Activated B cell treated with CpG ODN at 0.5 μM for 24 hours (primary cell): ENCODE measurements at regions not wholly inside any gene's neighbourhood (a gene's known extent, or its start where the extent isn't known, plus 50 kb on each side); places are given as distances from the start of the nearest gene placed in this dataset.

Experiments
- ATAC-seq: fragments of 200-7000 bp; cut with Tn5 transposase; one replicate; pipeline ENCODE4 v1.10.0; 2021; ENCODE audit warnings: low read depth, mild to moderate bottlenecking, moderate library complexity
- CTCF ChIA-PET: fragments of 350-600 bp; sonication (Branson Sonifier 250); formaldehyde crosslinking; loops from one replicate; lab custom pipeline; 2021; ENCODE audit warnings: antibody characterized with exemption; lab: Charles Lee
- POLR2A ChIA-PET: fragments of 350-600 bp; sonication (Branson Sonifier 250); formaldehyde crosslinking; loops from one replicate; lab custom pipeline; 2021; ENCODE audit warnings: antibody characterized with exemption; lab: Charles Lee
- DNase-seq: peaks from one replicate; pipeline ENCODE4 v3.0.0; 2022
- H3K27ac Mint-ChIP-seq: one replicate; pipeline ENCODE4 v1.8.0; 2020; ENCODE audit warnings: mixed read lengths
- H3K27me3 Mint-ChIP-seq: one replicate; pipeline ENCODE4 v1.8.0; 2021; ENCODE audit warnings: mixed read lengths
- H3K36me3 Mint-ChIP-seq: one replicate; pipeline ENCODE4 v1.8.0; 2021; ENCODE audit warnings: low read depth, mixed read lengths
- H3K4me1 Mint-ChIP-seq: one replicate; pipeline ENCODE4 v1.8.0; 2021; ENCODE audit warnings: mixed read lengths
- H3K4me3 Mint-ChIP-seq: one replicate; pipeline ENCODE4 v1.8.0; 2020; ENCODE audit warnings: mild to moderate bottlenecking, mixed read lengths
- H3K9me3 Mint-ChIP-seq: one replicate; pipeline ENCODE4 v1.8.0; 2020; ENCODE audit warnings: mixed read lengths
- CTCF ChIP-seq: fragments of 200-600 bp; IDR thresholded peaks from one replicate; pipeline ENCODE4 v1.8.0; 2022; ENCODE audit warnings: antibody characterized with exemption, mild to moderate bottlenecking
- intact Hi-C: fragments of 100-400 bp; cut with micrococcal nuclease; formaldehyde crosslinking; loops from one replicate; pipeline ENCODE4 v1.15.1; 2024

GRCh38 chr13:48591889-48592687, 59.2 kb upstream of the RCBTB2 start:
- DNase-seq (no peak), ATAC-seq (no peak)
- intact Hi-C loops, result no loop called here
- H3K27ac Mint-ChIP-seq, result no peak overlapping the region
- ChIA-PET POLR2A (interaction anchor here (0.6 kb wide), 1 partner anchor 35 kb away, joined by 4 read pairs; no protein-coding TSS in a partner anchor), CTCF (no interaction called here)
- no peaks in the 10 kb centered on the region for H3K36me3 Mint-ChIP-seq
- H3K4me3 Mint-ChIP-seq, result no peak overlapping the region
- H3K4me1 Mint-ChIP-seq, result peaks cover 6% of the 10 kb centered on the region
- H3K27me3 Mint-ChIP-seq, result peaks cover 23% of the 10 kb centered on the region
- H3K9me3 Mint-ChIP-seq, result no peaks in the 10 kb centered on the region
- no peak for TF ChIP-seq CTCF

GRCh38 chr13:48592688-48593049, 59.8 kb upstream of the RCBTB2 start:
- H3K9me3 Mint-ChIP-seq, result no peaks in the 10 kb centered on the region
- DNase-seq (no peak), ATAC-seq (no peak)
- H3K36me3 Mint-ChIP-seq, result no peaks in the 10 kb centered on the region
- H3K4me1 Mint-ChIP-seq, result peaks cover 4% of the 10 kb centered on the region
- H3K27ac Mint-ChIP-seq, result no peak overlapping the region
- intact Hi-C loops, result no loop called here
- no peak overlapping the region for H3K4me3 Mint-ChIP-seq
- POLR2A ChIA-PET, result interaction anchor here (0.6 kb wide), 1 partner anchor 34 kb away, joined by 4 read pairs; no protein-coding TSS in a partner anchor
- CTCF ChIA-PET, result no interaction called here
- TF ChIP-seq CTCF, result no peak
- H3K27me3 Mint-ChIP-seq, result peaks cover 23% of the 10 kb centered on the region

- Mint-ChIP-seq H3K4me1 (peaks cover 4% of the 10 kb centered on the region), H3K4me3 (no peak overlapping the region), H3K36me3 (no peaks in the 10 kb centered on the region), H3K27ac (no peak overlapping the region), H3K9me3 (peaks cover 4% of the 10 kb centered on the region), H3K27me3 (peaks cover 22% of the 10 kb centered on the region)
- intact Hi-C loops, result no loop called here
- ChIA-PET POLR2A (no interaction called here), CTCF (interaction anchor here (1.2 to 1.7 kb wide), 2 partner anchors 13 to 176 kb away, joined by 4 to 5 read pairs; no protein-coding TSS in a partner anchor)
- TF ChIP-seq CTCF, result no peak
- no peak for ATAC-seq
- no peak for DNase-seq
Measured at GRCh38 chr13:48593536-48593935, 60.2 kb upstream of the CYSLTR2 start.

- ChIA-PET POLR2A (no interaction called here), CTCF (interaction anchor here (1.2 to 1.7 kb wide), 2 partner anchors 14 to 175 kb away, joined by 4 to 5 read pairs; no protein-coding TSS in a partner anchor)
- Mint-ChIP-seq H3K27me3 (peaks cover 21% of the 10 kb centered on the region), H3K27ac (no peak overlapping the region), H3K4me3 (no peak overlapping the region), H3K4me1 (peaks cover 4% of the 10 kb centered on the region), H3K9me3 (peaks cover 6% of the 10 kb centered on the region), H3K36me3 (no peaks in the 10 kb centered on the region)
- no peak for ATAC-seq
- no peak for DNase-seq
- intact Hi-C loops, result no loop called here
- TF ChIP-seq CTCF, result no peak
Measured at GRCh38 chr13:48594096-48594815, 59.5 kb upstream of the CYSLTR2 start.
